Upper lobe of left lung (tissue), 6 donors: ENCODE measurements at regions not wholly inside any gene's neighbourhood (a gene's known extent, or its start where the extent isn't known, plus 50 kb on each side); places are given as distances from the start of the nearest gene placed in this dataset.

Source experiments
- ATAC-seq, 2 donors: fragments of 200-7000 bp; cut with Tn5 transposase; one replicate each; pipeline ENCODE4 v1.9.1; 2022; ENCODE audit warnings: mild to moderate bottlenecking in 2 of 2, moderate library complexity in 2 of 2; ENCODE audit not compliant: low FRiP score in 2 of 2
- DNase-seq, 2 donors: peaks; one replicate each; pipeline ENCODE4 v3.0.0-alpha.2; 2019 to 2020
- H3K27ac ChIP-seq, 4 donors: fragments of 200-600 bp; sonication (generic); one replicate each; pipeline ENCODE4 v1.5.1; 2016 to 2019
- H3K27me3 ChIP-seq, 4 donors: fragments of 200-600 bp; sonication (generic); one replicate each; pipeline ENCODE4 v1.5.1; 2017 to 2019
- H3K36me3 ChIP-seq, 4 donors: fragments of 200-600 bp; sonication (generic); one replicate each; pipeline ENCODE4 v1.5.1; 2016 to 2019
- H3K4me1 ChIP-seq, 4 donors: fragments of 200-600 bp; sonication (generic); one replicate each; pipeline ENCODE4 v1.5.1; 2018 to 2019
- H3K4me3 ChIP-seq, 4 donors: fragments of 200-600 bp; sonication (generic); one replicate each; pipeline ENCODE4 v1.5.1; 2017 to 2019; ENCODE audit warnings: mild to moderate bottlenecking in 2 of 4, moderate library complexity in 1 of 4
- H3K9me3 ChIP-seq, 4 donors: fragments of 200-600 bp; sonication (generic); one replicate each; pipeline ENCODE4 v1.5.1; 2018 to 2019
- EP300 ChIP-seq, 4 donors: sonication (generic); formaldehyde crosslinking; IDR thresholded peaks; one replicate each; pipeline ENCODE4 v1.5.1; 2017; ENCODE audit warnings: antibody characterized with exemption in 4 of 4, control low read depth in 2 of 4
- POLR2A ChIP-seq, 4 donors: fragments of 450-650 bp; IDR thresholded peaks; one replicate each; pipeline ENCODE4 v1.5.1; 2016 to 2017; ENCODE audit warnings: antibody characterized with exemption in 4 of 4, mild to moderate bottlenecking in 2 of 4
- POLR2AphosphoS5 ChIP-seq, 2 donors: sonication (generic); formaldehyde crosslinking; IDR thresholded peaks; one replicate each; pipeline ENCODE4 v1.5.1; 2017; ENCODE audit warnings: antibody characterized with exemption in 2 of 2
- WGBS, 2 donors: methylation state at CpG; one replicate each; pipeline ENCODE4 v1.1.5; 2017 to 2018; 5-methylcytosine and 5-hydroxymethylcytosine counted together
- TF ChIP-seq, protein P1 (sequence below), 6 experiments: fragments of 450-650 bp in 4 of 6; fragments of 200-600 bp in 2 of 6; sonication (generic) in 2 of 6; IDR thresholded peaks; one replicate each; pipeline ENCODE4 v1.5.1; 2016 to 2019; ENCODE audit warnings: antibody characterized with exemption in 6 of 6
- donor health status: DM: no; HTN: no; CAD: no; lungs with moderate emphysema.
- donor health status: DM: no; HTN: yes; CAD: no; lungs with severe emphysema.

DNA sequence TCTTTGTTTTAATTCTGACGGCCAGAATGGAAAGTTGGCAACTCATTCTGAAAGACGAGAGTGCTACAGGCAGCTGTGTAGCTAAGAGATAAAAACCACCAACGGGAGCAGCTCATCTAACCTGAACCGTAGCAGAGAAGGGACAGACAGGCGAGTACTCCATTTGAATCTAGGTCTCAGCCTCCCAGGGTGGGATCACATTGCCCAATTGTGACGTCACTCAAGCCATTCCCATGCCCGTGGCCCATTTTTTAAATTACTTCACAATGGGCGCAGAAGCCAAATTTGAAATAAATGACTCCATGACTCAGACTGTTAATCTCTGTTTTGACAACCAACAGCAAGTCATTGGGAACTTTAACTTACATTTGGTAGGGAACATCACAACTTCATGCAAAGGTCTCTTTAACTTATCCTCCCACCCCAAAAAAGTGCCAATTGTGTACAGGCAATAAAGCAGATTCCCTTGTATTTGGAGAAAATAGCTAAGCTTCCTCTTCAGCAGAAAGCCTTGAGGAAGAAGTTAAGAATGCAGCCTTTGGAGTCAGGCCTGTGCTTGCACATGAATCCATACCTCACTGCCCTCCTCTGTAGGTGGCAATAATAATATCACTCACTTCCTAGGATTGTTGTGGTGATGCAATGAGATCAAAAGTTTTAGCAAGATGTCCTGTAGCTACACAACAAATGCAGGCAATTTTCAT, 93.2 kb upstream of the KIF5B start:
- 56 to 64% methylated on average over 8 of the region's 8 CpGs for WGBS, 2 donors
- H3K27ac ChIP-seq, result peak overlapping the region in 1 of 4 donors; percentile 43
- H3K9me3 ChIP-seq, result no peaks in the 10 kb centered on the region
- H3K36me3 ChIP-seq, result no peaks in the 10 kb centered on the region
- H3K27me3 ChIP-seq, result no peaks in the 10 kb centered on the region
- H3K4me1 ChIP-seq, result peaks cover 0 to 10% (median 0%) of the 10 kb centered on the region in 4 donors
- TF ChIP-seq POLR2AphosphoS5 (IDR thresholded peaks at IDR 0.05) (peak in 1 of 2 donors; percentile 23), EP300 (IDR thresholded peaks at IDR 0.05) (no peak)
- ATAC-seq (peak; percentile 30 to 94), DNase-seq (no peak)
- H3K4me3 ChIP-seq, result no peak overlapping the region

DNA sequence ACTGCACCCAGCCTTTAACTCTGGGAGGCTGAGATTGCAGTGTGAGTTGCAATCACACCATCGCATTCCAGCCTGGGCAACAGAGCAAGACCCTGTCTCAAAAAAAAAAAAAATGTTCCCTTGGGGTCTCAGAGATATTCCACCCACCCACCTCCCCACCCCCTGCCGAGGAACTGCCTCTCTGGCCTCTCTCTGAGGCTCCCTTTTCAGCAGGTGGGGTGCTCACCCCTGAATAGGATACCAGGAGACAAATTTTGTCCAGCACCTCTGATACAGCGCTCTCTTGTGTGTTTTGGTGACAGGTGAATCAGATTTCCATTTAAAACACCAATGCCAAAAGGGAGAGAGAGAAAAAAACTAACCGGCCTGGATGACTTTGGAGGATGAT, 92.6 kb upstream of the KIF5B start:
- peaks cover 0 to 10% (median 0%) of the 10 kb centered on the region in 4 donors for H3K4me1 ChIP-seq
- no peak overlapping the region for H3K4me3 ChIP-seq
- DNase-seq (no peak), ATAC-seq (no peak)
- H3K27ac ChIP-seq, result peak overlapping the region in 1 of 4 donors; percentile 43
- 80 to 90% methylated on average over 4 of the region's 4 CpGs for WGBS, 2 donors
- TF ChIP-seq EP300 (IDR thresholded peaks at IDR 0.05) (no peak), POLR2AphosphoS5 (IDR thresholded peaks at IDR 0.05) (no peak), POLR2A (IDR thresholded peaks at IDR 0.05) (no peak)
- TF ChIP-seq, protein P1, sequence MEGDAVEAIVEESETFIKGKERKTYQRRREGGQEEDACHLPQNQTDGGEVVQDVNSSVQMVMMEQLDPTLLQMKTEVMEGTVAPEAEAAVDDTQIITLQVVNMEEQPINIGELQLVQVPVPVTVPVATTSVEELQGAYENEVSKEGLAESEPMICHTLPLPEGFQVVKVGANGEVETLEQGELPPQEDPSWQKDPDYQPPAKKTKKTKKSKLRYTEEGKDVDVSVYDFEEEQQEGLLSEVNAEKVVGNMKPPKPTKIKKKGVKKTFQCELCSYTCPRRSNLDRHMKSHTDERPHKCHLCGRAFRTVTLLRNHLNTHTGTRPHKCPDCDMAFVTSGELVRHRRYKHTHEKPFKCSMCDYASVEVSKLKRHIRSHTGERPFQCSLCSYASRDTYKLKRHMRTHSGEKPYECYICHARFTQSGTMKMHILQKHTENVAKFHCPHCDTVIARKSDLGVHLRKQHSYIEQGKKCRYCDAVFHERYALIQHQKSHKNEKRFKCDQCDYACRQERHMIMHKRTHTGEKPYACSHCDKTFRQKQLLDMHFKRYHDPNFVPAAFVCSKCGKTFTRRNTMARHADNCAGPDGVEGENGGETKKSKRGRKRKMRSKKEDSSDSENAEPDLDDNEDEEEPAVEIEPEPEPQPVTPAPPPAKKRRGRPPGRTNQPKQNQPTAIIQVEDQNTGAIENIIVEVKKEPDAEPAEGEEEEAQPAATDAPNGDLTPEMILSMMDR (IDR thresholded peaks at IDR 0.05), result no peak
- no peaks in the 10 kb centered on the region for H3K9me3 ChIP-seq
- H3K36me3 ChIP-seq, result no peaks in the 10 kb centered on the region
- H3K27me3 ChIP-seq, result no peaks in the 10 kb centered on the region

DNA sequence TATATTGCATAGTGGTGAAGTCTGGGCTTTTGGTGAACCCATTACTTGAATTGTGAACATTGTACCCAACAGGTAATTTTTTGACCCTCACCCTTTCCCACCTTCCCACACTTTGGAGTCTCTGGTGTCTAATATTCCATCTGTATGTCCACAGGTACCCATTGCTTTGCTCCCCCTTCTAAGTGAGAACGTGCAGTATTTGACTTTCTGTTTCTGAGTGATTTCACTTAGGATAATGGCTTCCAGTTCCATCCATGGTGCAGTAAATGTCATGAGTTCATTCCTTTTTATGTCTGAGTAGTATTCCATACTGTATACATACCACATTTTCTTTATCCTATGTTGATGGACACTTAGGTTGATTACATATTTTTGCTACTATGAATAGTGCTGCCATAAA, 91.5 kb upstream of the KIF5B start:
- no peak for TF ChIP-seq POLR2AphosphoS5 (IDR thresholded peaks at IDR 0.05)
- no peak for TF ChIP-seq EP300 (IDR thresholded peaks at IDR 0.05)
- TF ChIP-seq POLR2A (IDR thresholded peaks at IDR 0.05), result no peak
- TF ChIP-seq, protein P1 (IDR thresholded peaks at IDR 0.05), result no peak
- 91 to 92% methylated on average over 1 of the region's 1 CpG for WGBS, 2 donors
- no peak for ATAC-seq

GRCh38 chr10:32146166-32146565, 89.9 kb upstream of the KIF5B start:
- no peak for ATAC-seq
- DNase-seq, result no peak
- TF ChIP-seq, protein P1 (IDR thresholded peaks at IDR 0.05), result no peak
- TF ChIP-seq POLR2A (IDR thresholded peaks at IDR 0.05) (no peak), POLR2AphosphoS5 (IDR thresholded peaks at IDR 0.05) (no peak), EP300 (IDR thresholded peaks at IDR 0.05) (no peak)
- no peak overlapping the region for H3K27ac ChIP-seq
- H3K4me3 ChIP-seq, result no peak overlapping the region
- 87 to 94% methylated on average over 4 of the region's 4 CpGs for WGBS, 2 donors
- H3K36me3 ChIP-seq, result no peaks in the 10 kb centered on the region
- H3K4me1 ChIP-seq, result peaks cover 3 to 10% (median 5%) of the 10 kb centered on the region in 4 donors
- no peaks in the 10 kb centered on the region for H3K9me3 ChIP-seq
- H3K27me3 ChIP-seq, result no peaks in the 10 kb centered on the region

More for the DNA sequence above, 91.5 kb upstream of the KIF5B start:
- no peaks in the 10 kb centered on the region for H3K36me3 ChIP-seq
- H3K9me3 ChIP-seq, result no peaks in the 10 kb centered on the region
- H3K27me3 ChIP-seq, result no peaks in the 10 kb centered on the region
- peaks cover 0 to 10% (median 0%) of the 10 kb centered on the region in 4 donors for H3K4me1 ChIP-seq
- H3K4me3 ChIP-seq, result no peak overlapping the region
- DNase-seq, result no peak
- no peak overlapping the region for H3K27ac ChIP-seq

- H3K27me3 ChIP-seq, result no peaks in the 10 kb centered on the region
- TF ChIP-seq POLR2AphosphoS5 (IDR thresholded peaks at IDR 0.05), result no peak
- TF ChIP-seq POLR2A (IDR thresholded peaks at IDR 0.05), result no peak
- TF ChIP-seq, protein P1 (IDR thresholded peaks at IDR 0.05), result no peak
- TF ChIP-seq EP300 (IDR thresholded peaks at IDR 0.05), result no peak
- no peak for ATAC-seq
- 88 to 90% methylated on average over 10 of the region's 10 CpGs for WGBS, 2 donors
- H3K4me1 ChIP-seq, result peaks cover 4 to 15% (median 10%) of the 10 kb centered on the region in 4 donors
- H3K36me3 ChIP-seq, result no peaks in the 10 kb centered on the region
- H3K27ac ChIP-seq, result no peak overlapping the region
- DNase-seq, result peak in 1 of 2 donors; percentile 37
- H3K9me3 ChIP-seq, result no peaks in the 10 kb centered on the region
- no peak overlapping the region for H3K4me3 ChIP-seq
Measured at GRCh38 chr10:32144817-32145688, 88.8 kb upstream of the KIF5B start.
